ENCODE measurements at regions not wholly inside any gene's neighbourhood (a gene's known extent, or its start where the extent isn't known, plus 50 kb on each side); places are given as distances from the start of the nearest gene placed in this dataset.
"Not testable (repeated sequence)": the region's sequence is repeated elsewhere in the genome, so short reads cannot be mapped to it uniquely, and the experiment has no call there.

- no peak for DNase-seq
Measured at GRCh38 chr2:41187376-41188122, 735.7 kb upstream of the SLC8A1 start.

DNA sequence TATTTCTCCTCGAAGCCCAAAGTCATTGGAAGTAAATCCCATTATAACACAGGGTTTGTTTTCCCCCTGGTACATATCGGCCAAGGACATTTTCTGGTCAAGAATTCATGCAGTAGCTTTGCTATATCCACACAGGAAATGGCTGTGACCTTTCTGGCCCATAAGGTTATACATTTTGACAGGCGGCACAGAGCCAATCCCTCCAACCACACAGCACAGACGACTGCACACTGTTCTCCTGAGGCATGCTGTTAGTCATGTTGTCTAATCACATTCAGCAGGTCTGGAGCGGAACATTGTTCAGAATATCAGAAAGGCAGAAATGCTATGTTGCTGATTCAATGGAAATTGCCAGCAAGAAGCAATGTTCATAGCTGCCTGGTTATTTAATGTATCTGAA is 742.3 kb upstream of the SLC8A1 start:
- no peak for DNase-seq

DNA sequence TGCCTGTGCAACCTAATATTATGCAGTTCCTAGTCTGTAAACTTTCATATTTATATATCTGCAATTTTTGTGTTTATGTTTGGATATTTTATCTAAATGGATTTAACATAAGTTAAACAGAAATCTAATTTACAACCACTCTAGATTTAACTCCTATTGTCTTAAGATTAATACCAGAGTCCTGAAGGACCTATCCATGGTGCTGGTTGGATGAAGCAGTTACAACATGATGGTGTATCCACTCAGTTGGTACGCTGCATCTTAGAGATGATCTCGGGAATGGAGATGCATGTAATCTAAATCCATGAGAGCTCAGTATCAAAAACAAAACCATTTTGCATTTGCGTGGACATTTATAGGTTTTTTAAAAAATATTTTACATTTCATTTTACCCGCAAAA is 745.9 kb upstream of the SLC8A1 start:
- no peak for DNase-seq

DNA sequence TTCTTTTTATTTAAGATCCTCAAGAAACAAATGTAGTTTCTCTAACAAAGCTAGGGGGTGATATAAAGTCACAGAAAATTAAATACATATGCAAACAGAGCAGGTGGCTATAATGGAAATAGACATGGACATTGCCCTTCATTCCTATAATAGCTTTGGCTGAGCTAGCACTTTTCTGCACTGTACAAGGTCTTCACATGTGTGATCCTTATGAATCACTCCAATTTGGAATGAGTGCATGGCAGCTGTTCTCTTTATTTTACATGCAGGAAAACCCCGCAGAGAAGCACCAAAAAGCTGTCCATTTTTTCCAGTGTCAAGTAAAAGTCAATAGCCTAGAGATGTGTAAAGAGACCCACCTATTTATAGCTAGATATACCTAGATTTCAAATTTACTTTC is 747.4 kb upstream of the SLC8A1 start:
- DNase-seq: no peak

DNA sequence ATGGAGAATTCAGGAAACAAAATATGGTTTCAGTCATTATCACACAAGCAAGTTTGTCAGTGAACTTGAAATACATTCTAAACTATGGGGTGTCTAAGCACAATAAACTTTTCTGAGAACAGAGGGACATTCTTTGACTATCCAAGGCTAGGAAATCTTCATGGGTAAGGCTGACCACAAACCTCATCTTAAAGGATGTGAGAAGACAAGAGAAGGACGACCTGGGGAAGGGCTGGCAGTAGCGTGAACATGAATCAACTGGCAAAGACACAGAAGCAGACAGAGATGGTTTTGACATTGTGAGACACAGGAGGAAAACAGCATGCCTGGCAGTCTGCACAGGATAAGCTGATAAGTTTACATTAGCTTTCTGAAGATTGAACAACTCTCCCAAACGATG is 752.4 kb upstream of the SLC8A1 start:
- no peak for DNase-seq

DNA sequence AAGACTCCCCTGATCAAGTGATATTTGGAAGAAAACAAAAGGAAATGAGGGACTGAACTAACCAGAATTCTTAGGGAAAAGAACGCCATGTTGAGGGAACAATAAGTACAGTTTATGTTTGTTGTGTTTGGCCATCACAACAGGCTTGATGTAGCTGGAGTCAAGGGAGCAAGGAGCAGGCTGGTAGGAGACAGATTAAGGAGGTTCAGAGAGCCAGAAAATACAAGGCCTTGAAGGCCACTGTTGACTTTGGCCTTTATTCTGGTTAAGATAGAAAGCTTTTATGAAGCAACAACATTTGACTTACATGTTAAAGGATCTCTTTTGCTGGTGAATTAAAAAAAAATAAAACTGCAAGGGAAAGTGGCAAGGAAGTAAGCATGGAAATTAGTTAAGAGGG is 754.1 kb upstream of the SLC8A1 start:
- DNase-seq: no peak

GRCh38 chr2:41207578-41207977 is 755.7 kb upstream of the SLC8A1 start:
- DNase-seq: no peak

DNA sequence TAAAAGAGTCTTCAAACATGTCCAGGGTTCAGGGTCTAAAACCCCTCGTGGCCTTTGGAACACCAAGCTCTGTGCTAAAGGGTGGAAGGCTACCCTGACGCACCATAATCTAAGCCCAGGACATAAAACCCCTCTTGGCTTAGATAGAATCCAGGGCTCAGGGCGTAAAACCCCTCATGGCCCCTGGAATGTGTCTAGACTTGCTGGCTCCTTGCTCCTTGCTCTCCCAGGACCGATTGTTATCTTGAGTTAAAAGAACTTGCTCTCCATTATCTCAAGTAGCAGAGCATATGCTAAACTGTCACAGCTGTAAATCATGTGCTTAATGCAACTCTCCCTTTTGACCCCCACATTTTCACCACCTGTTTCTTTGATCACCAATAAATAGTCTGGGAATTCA is 758.1 kb upstream of the SLC8A1 start:
- DNase-seq: not testable (repeated sequence)

- no peak for DNase-seq
Measured at GRCh38 chr2:41216978-41217377, 765.1 kb upstream of the SLC8A1 start.

DNA sequence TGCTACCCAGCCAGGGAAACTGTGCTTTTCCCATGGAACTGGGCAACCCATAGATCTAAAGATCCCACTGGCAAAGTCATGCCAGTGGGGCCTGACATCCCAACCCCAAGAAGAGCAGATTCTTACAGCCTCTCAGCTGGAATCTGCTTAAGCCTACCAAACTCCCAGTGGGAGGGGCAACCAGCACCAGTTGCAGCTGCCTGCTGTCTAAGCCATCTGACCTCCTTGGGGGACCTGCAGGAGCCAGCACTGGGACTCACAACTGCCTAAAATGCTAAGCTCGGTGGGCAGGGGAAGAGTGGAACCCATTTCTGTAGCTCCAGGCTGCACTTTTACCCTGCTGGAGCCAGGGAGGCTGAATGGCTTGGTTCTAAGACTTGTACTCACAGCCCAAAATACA is 770.7 kb upstream of the SLC8A1 start:
- no peak for DNase-seq

DNA sequence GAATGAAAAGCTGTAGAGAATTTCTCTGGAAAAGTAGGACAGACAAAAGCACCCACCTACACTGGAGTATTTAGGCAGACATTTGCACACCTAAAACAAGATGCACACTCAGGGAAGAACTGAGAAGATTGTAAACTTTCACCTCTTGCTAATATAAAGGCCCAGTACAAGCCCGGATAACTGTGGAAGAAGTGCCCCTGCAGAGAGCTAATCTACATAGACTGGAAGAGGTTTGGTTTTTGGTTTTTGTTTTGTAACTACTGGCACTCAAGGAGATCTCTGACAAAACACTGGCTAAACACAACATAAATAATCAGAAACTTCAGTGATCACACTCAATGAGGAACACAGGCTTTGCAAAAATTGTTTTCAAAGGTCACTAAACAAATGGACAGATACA is 782.2 kb upstream of the SLC8A1 start:
- no peak for DNase-seq

GRCh38 chr2:41241325-41242000 is 789.6 kb upstream of the SLC8A1 start:
- DNase-seq: no peak

- no peak for DNase-seq
Measured at GRCh38 chr2:41242001-41242331, 790.1 kb upstream of the SLC8A1 start.

GRCh38 chr2:41267929-41268659 is 779.7 kb upstream of the PKDCC start:
- DNase-seq: no peak

DNA sequence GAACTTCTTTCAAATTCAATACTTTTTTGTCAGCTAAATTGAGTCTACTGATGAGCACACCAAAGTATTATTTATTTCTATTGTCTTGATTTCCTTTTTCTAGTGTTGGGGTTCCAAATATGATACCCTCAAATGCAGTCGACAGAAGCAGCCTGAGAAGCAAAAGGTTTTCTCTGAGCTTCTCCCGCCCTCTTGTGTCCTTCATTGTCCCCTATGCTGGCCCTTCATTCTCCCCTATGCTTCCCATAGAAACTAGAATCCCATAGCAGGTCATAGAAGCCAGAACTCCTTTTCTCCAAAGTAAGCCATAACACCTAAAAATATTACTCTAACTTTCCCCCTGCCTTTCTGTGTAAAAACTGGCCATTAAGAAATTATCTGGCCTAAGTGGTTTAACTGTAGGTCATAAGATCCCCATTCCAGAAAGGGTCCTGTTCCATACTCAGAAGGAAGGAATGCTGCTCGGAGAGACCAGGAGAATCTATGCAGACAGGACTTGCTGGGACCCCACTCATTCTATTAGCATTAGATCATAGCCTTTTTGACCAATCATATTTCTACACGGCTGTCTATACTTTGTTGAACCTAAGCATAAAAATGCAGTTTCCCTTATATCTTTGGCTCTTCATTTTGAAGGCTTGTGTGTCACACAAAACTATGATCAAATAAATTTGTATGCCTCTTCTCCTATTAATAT is 764.6 kb upstream of the PKDCC start:
- no peak for DNase-seq

DNA sequence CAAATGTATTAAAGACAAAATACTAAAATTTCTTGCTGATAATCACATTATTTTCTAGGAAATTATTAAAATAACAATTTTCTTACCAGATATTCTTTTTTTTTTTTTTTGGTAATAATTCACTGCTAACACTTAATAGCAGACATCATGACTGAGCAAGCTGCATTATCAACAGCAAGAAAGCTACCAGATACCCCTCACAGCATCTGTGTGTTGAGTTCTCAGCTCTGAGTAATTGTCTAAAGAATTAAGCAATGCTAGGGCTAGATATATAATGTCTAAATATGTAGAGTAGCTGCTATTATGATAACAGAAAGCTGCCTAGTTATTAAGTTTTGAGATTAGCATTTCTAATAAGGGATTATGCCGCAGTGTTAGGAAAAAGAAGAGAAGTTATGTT is 754.3 kb upstream of the PKDCC start:
- no peak for DNase-seq

DNA sequence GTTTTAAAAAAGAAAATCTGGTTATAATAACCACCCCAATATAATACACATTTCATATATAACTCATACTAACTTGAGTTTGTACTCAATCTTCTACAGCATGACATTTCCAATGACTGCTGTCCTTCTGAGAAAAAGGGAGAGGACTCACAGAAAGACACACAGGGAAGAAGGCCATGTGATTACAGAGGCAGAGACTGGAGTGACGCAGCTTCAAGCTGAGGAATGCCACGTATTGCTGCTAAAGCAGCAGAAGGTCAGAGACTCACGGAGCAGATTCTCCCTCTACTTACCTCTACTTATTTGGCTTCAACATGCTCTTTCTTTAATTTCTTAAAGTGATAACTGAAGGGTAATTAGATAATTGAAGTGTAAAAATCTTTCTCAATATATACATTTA is 753.5 kb upstream of the PKDCC start:
- DNase-seq: no peak

DNA sequence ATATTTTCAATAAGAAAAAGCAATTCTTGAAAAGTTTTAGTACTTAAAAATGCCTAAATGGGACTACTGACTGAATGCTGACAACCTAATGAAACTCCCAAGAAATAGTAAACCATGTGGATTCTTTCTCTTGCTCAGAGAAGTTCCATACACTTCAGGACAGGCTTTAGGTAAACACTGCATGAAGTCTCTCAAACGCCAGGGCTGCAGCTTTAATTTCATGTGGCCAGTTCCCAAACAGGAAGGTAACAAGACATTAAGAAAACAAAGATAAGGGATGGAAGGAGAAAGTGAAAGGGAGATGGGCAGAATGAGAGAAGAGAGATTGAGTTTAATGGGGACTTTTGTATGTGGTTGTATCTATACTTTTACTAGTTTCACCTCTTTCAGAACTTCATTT is 734.7 kb upstream of the PKDCC start:
- DNase-seq: no peak

DNA sequence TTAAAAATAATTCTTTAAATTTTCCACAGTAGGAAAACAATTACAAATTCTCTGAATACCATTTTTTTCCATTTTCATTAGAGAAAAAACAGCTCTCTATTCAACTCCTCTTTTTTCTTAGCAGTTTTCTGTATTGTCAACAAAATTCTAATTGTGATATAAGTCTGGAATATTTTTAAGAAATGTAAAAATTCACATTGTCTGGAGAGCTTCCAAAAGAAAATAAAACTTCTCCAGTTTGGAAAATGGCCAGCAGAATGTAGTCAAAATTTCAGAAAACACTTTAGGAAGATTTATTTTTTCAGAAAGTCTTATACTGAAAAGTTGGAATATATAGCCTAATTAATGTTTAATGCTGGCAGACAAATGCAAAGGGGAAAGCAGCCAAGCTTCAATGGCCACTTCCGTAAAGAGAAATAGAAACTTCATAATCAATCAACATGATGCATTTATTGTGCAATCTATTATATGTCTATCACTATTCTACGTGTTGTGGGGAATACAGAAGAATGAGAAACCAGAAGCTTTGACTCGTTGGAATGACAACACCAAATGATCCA is 733.2 kb upstream of the PKDCC start:
- DNase-seq: no peak

GRCh38 chr2:41319437-41319836 is 728.4 kb upstream of the PKDCC start:
- DNase-seq: no peak

DNA sequence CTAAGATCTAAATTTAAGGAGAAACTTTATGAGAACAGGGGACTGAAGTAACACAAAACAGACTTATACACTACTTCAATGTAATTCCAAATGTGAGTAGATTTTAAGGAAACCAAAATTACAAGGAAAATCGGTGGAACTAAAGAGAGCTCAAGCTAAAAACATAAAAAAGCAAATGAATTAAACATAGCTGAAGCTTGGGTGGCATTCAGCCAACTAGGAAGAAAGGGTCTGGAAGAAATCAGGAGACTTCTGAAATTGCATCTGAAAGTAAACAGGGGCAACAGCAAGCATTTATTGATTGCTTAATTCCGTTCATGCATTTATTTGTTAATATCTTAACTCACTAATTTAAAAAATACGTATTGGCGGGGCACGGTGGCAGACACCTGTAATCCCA is 727.3 kb upstream of the PKDCC start:
- no peak for DNase-seq

- no peak for DNase-seq
Measured at GRCh38 chr2:41321351-41321750, 726.5 kb upstream of the PKDCC start.

DNA sequence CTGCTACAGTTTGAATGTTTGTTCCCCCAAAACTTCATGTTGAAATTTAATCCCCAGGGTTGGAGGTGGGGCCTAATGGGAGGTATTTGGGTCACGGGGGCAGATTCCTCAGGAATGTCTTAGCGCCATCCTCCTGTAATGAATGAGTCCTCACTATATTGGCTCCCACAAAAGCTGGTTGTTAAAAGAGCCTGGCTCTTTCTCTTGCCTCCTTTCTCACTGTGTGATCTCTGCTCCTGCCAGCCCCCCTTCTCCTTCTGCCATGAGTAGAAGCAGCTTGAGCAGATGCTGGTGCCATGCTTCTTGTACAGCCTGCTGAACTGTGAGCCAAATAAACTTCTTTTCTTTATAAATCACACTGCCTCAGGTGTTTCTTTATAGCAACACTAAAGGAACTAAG is 721.0 kb upstream of the PKDCC start:
- no peak for DNase-seq

Data from activated CD4-positive, alpha-beta T cell treated with anti-CD3 and anti-CD28 coated beads, Interleukin-2, Interleukin-6, amounts not matched to agents 100 ng/mL and 50 ng/mL, durations not matched to agents 16 hours and 8 hours (primary cell).